GM11168 (cell line): ENCODE measurements at regions not wholly inside any gene's neighbourhood (a gene's known extent, or its start where the extent isn't known, plus 50 kb on each side); places are given as distances from the start of the nearest gene placed in this dataset.
"Not testable (repeated sequence)": the region's sequence is repeated elsewhere in the genome, so short reads cannot be mapped to it uniquely, and the experiment has no call there.

Experiments used
- in situ Hi-C: fragments of 300-500 bp; cut with MboI; formaldehyde crosslinking; loops from one replicate; pipeline ENCODE4 v1.12.0; 2022; ENCODE audit warnings: low sequenced_read_pairs; ENCODE audit not compliant: unreplicated experiment

- in situ Hi-C loops: no loop called here
Observed at GRCh38 chr1:5616366-5617178, 375.7 kb downstream of the NPHP4 start.

DNA sequence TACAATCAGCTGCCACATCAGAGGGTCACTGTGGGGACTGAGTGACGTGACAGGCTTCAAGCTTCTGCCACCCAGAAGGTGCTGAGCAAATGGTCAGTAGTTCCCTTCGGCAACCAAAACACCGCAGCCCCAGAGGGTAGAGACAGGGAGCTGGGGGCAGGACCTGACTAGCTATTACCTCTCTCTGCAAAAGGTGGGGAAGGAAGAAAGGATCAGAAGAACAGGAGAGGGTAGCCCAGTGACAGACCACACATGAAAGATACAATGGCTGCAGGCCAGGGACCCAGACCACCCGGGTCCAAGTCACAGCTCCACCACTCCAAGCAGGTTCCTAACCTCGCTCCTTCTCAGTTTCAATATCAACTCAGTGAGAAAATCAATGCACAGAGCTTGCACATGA lies 377.1 kb downstream of the NPHP4 start:
- in situ Hi-C loops: no loop called here

- in situ Hi-C loops: no loop called here
Observed at GRCh38 chr1:5613900-5614299, 378.3 kb downstream of the NPHP4 start.

GRCh38 chr1:5611851-5612250 lies 380.4 kb downstream of the NPHP4 start:
- in situ Hi-C loops: no loop called here

GRCh38 chr1:5611431-5611830 lies 380.8 kb downstream of the NPHP4 start:
- in situ Hi-C loops: no loop called here

GRCh38 chr1:5610432-5610831 lies 381.8 kb downstream of the NPHP4 start:
- in situ Hi-C loops: no loop called here

DNA sequence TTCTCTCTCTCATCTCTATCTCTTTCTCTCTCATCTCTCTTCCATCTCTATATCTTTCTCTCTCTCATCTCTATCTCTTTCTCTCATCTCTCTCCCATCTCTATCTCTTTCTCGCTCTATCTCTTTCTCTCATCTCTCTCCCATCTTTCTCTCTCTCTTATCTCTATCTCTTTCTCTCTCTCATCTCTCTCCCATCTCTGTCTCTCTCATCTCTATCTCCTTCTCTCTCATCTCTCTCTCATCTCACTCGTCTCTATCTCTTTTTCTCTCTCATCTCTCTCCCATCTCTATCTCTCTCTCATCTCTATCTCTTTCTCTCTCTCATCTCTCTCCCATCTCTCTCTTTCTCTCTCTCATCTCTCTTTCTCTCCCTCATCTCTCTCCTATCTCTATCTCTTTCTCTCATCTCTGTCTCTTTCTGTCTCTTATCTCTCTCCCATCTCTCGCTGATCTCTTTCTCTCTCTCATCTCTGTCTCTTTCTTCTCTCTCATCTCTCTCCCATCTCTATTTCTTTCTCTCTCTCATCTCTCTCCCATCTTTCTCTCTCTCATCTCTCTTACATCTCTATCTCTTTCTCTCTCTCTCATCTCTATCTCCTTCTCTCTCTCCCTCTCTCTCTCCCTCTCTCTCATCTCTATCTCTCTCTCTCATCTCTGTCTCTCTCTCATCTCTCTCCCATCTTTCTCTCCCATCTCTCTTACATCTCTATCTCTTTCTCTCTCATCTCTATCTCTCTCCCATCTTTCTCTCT lies 388.7 kb downstream of the NPHP4 start:
- in situ Hi-C loops: no loop called here

GRCh38 chr1:5602718-5603117 lies 389.5 kb downstream of the NPHP4 start:
- in situ Hi-C loops: not testable (repeated sequence)

- in situ Hi-C loops: no loop called here
Observed at GRCh38 chr1:5601516-5601915, 390.7 kb downstream of the NPHP4 start.

GRCh38 chr1:5599541-5599940 lies 392.7 kb downstream of the NPHP4 start:
- in situ Hi-C loops: no loop called here

DNA sequence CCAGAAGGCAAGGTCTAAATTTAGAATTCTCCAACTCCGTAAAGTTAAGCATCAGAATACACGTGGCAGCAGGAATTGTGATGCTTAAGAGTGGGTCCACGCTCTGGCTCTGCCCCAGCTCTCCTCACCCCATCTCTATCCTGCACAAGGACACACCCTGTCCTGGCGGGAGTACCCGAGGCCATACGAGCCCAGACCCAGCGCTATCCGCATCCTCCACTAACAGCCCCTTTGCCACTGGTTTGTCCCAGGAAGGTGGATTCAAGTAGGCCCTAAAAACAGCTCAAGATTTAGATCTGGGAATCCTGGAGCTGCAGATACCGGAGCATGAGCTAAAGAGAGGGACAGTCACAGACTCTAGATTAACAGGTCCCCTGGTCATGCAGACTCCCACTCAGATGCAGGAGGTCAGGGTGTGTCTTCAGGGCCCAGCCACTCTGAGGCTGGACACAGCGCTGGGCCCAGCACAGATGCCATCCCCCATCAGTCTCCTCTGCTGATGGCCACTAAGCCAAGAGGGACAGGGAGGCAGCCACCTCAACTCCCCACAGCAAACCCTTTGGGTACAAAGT lies 393.3 kb downstream of the NPHP4 start:
- in situ Hi-C loops: no loop called here

GRCh38 chr1:5597991-5598823 lies 394.0 kb downstream of the NPHP4 start:
- in situ Hi-C loops: no loop called here

GRCh38 chr1:5597171-5597850 lies 394.9 kb downstream of the NPHP4 start:
- in situ Hi-C loops: no loop called here

DNA sequence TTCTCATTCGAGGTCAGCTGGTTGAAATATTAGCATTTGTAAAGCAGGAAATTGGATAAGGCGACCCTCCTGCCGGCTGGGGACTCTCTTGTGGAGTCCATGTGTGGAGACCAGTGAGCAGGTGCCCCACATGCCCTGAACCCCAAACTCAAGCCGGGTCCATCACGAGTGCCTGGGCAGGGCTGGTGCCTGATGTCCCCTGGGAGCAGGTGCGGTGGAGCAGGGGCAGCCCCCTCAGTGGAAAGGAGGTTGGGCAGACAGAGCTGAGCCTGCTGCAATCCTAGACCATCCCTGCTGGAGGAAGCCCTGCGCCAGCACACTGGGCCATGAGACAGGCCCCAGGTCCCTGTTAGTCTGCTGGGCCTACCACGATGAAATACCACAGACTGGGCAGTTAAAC lies 395.6 kb downstream of the NPHP4 start:
- in situ Hi-C loops: no loop called here

- in situ Hi-C loops: no loop called here
Observed at GRCh38 chr1:5595531-5596170, 396.6 kb downstream of the NPHP4 start.

- in situ Hi-C loops: no loop called here
Observed at GRCh38 chr1:5594056-5594956, 397.9 kb downstream of the NPHP4 start.

- in situ Hi-C loops: no loop called here
Observed at GRCh38 chr1:5590717-5591116, 401.5 kb downstream of the NPHP4 start.

DNA sequence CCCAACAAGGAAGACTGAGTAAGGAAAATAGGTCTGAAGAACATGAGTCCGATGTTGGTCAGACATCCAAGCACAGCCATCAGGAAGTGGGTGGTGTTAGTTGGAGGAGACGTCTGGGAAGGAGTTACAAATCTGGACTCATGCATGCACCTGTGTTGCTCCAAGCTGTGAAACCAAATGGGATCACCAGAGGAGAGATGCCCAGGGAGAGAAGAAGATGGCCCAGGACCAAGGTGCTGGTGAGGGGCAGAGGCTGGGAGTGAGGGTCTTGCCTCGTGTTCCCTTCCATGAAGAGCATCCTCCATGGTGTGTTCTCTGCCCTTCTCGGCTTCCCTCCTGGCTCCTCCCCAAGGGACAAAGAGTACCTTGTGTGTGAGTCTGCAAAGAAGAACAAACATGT lies 405.6 kb downstream of the NPHP4 start:
- in situ Hi-C loops: no loop called here
